ENCODE measurements at regions not wholly inside any gene's neighbourhood (a gene's known extent, or its start where the extent isn't known, plus 50 kb on each side); places are given as distances from the start of the nearest gene placed in this dataset.

DNA sequence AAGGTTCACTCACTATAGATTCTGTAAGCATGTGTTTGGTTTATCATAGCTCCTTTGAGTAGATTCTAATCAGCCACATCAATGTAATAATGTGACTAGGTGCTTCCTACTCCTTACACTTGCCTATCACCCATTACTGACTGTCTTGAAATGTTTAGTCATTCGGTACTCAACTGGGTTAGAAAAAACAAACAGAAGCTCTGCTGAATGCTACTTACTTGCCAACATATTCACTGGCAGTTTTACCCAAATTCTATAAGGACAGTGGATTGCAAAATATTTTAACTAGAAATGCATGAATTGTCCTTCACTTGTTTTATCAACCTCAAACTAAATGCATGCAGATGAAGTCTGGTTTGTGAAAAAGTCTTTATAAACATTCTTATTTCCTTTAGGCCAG is 352.1 kb upstream of the ALCAM start:
- no peak overlapping the region for H3K4me3 ChIP-seq (ENCODE audit: low read depth, low read length)

GRCh38 chr3:105022813-105023212 is 343.9 kb upstream of the ALCAM start:
- H3K4me3 ChIP-seq (ENCODE audit: low read depth, low read length): no peak overlapping the region

- H3K4me3 ChIP-seq (ENCODE audit: low read depth, low read length): no peak overlapping the region
These were observed 336.5 kb upstream of the ALCAM start for GRCh38 chr3:105030211-105030610.

DNA sequence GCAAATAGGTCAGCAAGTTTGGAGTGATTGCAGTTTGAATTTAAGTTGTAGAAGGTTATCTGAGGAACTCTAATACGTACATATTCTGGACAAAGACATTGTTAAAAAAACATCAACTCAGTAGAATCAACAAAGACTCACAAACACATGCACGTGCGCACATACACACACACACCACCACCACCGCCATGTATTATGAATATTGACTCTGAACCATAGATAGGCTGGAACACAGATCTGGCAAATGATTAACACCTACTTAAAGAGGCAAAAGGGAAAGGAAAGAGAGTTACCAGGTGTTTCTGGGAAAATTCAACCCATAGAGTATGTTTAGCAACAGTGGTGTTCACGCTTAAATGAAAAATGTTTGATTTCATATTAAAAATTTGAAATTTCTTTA is 334.2 kb upstream of the ALCAM start:
- H3K4me3 ChIP-seq (ENCODE audit: low read depth, low read length): no peak overlapping the region

- no peak overlapping the region for H3K4me3 ChIP-seq (ENCODE audit: low read depth, low read length)
These were observed 333.6 kb upstream of the ALCAM start for GRCh38 chr3:105033081-105033480.

DNA sequence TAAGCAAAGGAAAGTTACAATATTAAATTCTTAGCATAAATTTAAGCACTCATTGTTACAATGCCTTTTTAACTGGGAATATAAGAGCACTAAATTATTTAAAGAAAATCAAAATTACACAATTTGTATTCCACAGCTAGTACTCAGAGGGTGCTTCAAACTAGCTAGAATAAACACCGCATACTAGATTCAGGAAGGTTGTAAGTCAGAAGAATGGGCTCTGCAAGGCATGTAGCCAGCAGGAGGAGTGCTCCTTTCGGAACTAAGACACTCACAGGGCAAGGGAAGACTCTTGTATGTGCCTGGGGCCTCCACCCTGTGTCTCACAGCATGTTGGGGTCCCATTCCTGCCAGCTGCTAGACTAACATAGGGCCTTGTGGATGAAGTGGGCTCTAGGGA is 327.7 kb upstream of the ALCAM start:
- H3K4me3 ChIP-seq (ENCODE audit: low read depth, low read length): no peak overlapping the region

GRCh38 chr3:105040026-105040622 is 326.6 kb upstream of the ALCAM start:
- H3K4me3 ChIP-seq (ENCODE audit: low read depth, low read length): no peak overlapping the region

- H3K4me3 ChIP-seq (ENCODE audit: low read depth, low read length): no peak overlapping the region
These were observed 324.1 kb upstream of the ALCAM start for GRCh38 chr3:105042586-105042985.

DNA sequence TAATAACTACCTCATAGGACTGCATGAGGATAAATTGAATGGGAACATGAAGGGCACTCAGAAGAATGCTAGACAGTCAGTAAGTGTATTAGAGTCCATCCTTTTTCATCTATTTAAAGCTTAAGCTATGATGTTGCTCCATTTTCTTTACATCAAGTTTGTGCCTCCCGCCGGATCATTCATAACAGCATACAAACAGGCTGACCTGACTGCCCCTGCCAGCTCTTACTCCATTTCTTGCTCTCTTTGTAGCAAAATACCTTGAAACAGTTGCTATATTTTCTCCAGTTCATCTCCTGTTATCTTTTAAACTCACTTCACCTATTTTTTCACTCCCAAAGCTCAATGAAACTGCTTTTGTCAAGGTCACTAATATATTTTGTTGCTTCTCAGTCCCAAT is 315.6 kb upstream of the ALCAM start:
- H3K4me3 ChIP-seq (ENCODE audit: low read depth, low read length): no peak overlapping the region

- no peak overlapping the region for H3K4me3 ChIP-seq (ENCODE audit: low read depth, low read length)
These were observed 314.7 kb upstream of the ALCAM start for GRCh38 chr3:105051972-105052371.

DNA sequence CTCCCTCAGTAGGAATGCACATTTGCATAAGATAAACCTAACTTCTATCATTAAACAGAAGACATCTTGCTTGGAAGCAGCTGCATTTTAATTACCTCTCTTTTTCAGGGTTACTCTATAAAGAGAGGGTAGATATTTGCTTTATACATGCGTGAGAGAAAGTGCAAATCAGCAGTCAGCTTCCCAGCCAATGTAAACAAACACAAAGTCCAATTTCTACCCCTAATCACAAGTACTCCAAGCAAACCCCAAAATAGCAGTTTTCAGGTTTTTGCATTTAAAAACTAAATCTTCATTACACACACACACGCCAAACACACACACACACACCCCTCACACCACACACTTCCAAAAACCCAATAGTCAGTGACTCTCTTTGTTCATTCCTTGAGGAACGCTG is 303.9 kb upstream of the ALCAM start:
- no peak overlapping the region for H3K4me3 ChIP-seq (ENCODE audit: low read depth, low read length)

DNA sequence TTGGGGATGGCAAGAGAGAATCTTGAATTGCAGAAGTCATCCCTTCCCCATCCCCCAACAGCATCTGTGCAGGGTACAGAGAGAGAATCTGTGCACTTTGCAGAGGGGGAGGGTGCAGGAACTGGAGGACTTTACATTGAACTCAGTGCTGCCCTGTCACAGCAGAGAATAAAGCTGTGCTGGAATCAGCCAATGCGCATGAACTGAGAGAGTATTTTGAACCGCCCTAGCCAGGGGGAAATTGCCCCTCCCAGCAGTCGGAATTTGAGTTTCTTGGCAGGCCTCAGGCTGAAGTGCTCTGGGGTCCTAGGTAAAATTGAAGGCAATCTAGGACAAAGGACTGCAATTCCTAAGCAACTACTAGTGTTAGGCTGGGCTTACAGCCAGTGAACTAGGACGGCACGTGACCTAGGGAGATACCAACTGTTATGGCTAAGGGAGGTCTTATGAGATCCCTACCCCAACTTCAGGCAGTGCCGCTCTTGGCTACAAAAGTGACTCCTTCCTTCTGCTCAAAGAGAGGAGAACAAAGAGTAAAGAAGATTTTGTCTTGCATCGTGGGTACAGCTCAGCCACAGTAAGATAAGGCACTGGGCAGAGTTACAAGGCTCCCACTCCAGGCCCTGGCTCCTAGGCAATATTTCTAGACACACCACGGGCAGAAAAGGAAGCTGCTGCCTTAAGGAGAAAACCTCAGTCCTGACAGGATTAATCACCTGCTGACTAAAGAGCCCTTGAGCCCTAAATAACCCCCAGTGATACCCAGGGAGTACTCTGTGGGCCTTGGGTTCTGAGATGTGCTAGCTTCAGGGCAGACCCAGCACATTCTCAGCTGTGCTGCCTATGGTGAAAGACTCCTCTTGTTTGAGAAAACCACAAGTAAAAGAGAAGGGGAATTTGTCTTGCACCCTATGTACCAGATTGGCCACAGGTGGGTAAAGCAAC is 300.5 kb upstream of the ALCAM start:
- no peak overlapping the region for H3K4me3 ChIP-seq (ENCODE audit: low read depth, low read length)

GRCh38 chr3:105067361-105067760 is 299.3 kb upstream of the ALCAM start:
- H3K4me3 ChIP-seq (ENCODE audit: low read depth, low read length): no peak overlapping the region

DNA sequence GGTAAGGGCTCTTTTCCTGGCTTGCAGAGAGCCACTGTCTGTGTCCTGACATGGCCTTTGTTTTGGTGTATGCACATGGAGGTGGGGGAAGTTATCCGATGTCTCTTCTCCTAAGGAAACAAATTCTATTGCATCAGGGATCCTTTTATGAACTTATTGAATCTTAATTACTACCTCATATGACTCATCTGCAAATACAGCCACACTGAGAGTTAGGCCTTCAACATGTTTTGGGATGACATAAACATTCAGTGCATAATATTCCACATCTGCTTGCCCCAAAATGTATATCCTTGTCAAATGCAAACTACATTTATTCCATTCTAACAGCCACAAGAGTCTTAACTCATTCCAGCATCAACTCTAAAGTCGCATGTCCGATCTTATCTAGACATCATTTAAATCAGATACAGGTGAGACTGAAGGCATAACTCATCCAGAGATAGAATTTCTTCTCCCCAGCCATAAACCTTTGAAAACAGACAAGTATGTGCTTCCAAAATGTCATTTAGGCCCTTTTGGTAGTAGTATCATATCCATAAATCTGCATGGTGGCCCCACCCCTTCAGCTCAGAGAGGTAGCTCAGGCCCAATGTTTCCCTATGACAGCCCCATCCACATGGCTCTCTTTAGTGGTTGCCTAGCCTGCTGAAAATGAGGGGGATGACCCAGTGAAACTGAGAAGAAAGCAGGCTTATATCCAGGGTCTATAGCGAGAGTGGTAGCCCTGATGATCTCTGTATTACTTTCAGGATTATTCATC is 289.5 kb upstream of the ALCAM start:
- no peak overlapping the region for H3K4me3 ChIP-seq (ENCODE audit: low read depth, low read length)

DNA sequence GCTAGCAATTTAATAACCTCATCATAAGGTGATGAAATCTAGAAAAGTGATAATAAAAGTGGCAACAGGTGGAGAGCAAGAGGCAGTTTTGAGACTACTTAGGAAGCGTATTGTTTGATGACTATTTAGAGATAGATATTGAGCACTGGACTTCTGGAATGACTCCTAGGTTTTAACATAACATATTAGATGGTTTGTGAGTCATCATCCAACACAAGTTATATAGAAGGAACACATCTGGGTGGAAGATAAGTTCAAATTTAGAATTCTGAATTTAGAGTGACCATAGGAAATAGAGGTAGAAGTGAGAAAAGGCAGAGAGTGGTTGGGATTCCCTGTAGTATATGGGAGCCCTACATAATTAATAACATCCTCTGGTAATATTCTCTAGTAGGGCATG is 282.8 kb upstream of the ALCAM start:
- no peak overlapping the region for H3K4me3 ChIP-seq (ENCODE audit: low read depth, low read length)

GRCh38 chr3:105085506-105085905 is 281.2 kb upstream of the ALCAM start:
- H3K4me3 ChIP-seq (ENCODE audit: low read depth, low read length): no peak overlapping the region

GRCh38 chr3:105093371-105094252 is 273.1 kb upstream of the ALCAM start:
- H3K4me3 ChIP-seq (ENCODE audit: low read depth, low read length): no peak overlapping the region

GRCh38 chr3:105094588-105094987 is 272.1 kb upstream of the ALCAM start:
- no peak overlapping the region for H3K4me3 ChIP-seq (ENCODE audit: low read depth, low read length)

DNA sequence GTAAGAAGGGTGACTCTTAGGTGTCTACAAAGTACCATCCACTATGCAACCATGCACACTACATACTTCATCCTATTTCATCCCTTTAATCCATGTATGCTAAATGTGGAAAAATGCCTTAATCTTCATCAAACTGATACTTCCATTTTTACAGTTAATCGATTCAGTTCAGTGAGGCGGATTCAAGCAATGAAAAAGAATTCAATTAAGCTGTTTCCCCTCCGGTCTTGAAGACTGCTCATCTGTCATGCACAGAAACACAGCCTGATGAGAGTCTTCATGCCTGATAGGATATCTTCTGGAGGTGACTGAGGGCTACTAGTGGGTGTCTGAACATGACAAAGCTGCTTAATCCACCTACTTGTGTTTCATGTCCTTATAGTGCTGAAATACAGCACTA is 270.6 kb upstream of the ALCAM start:
- H3K4me3 ChIP-seq (ENCODE audit: low read depth, low read length): no peak overlapping the region

- H3K4me3 ChIP-seq (ENCODE audit: low read depth, low read length): no peak overlapping the region
These were observed 265.1 kb upstream of the ALCAM start for GRCh38 chr3:105101603-105102002.

GRCh38 chr3:105103139-105103538 is 263.6 kb upstream of the ALCAM start:
- no peak overlapping the region for H3K4me3 ChIP-seq (ENCODE audit: low read depth, low read length)
